Spleen (tissue), 7 donors: ENCODE measurements at regions not wholly inside any gene's neighbourhood (a gene's known extent, or its start where the extent isn't known, plus 50 kb on each side); places are given as distances from the start of the nearest gene placed in this dataset.

ENCODE experiments used
- CTCF ChIP-seq, 11 experiments: fragments of 200-600 bp in 7 of 11; fragments of 450-650 bp in 4 of 11; sonication (generic) in 4 of 11; IDR thresholded peaks in 8 of 11; conservative IDR thresholded peaks in 3 of 11; 1 replicate in 7 of 11; 2 replicates in 4 of 11; pipeline versions ENCODE4 v1.4.0 to v1.8.0; 2016 to 2021; ENCODE audit warnings: antibody characterized with exemption in 11 of 11, inconsistent platforms in 4 of 11, mild to moderate bottlenecking in 1 of 11
- POLR2A ChIP-seq, 3 donors: fragments of 450-650 bp; IDR thresholded peaks; one replicate each; pipeline ENCODE4 v1.5.1; 2017; ENCODE audit warnings: antibody characterized with exemption in 3 of 3, mild to moderate bottlenecking in 1 of 3
- POLR2AphosphoS5 ChIP-seq, 3 donors: sonication (generic); formaldehyde crosslinking; IDR thresholded peaks; one replicate each; pipeline ENCODE4 v1.5.1; 2017; ENCODE audit warnings: antibody characterized with exemption in 3 of 3
- donor health status: DM: no; HTN: no; CAD: no; lungs with moderate emphysema.
- donor health status: DM: no; HTN: no; CAD: no.
- donor health status: DM: no; HTN: no; CAD: no.

- TF ChIP-seq CTCF (IDR thresholded peaks at IDR 0.05 in 8 of 11, conservative IDR thresholded peaks at IDR 0.05 in 3 of 11) (no peak), POLR2A (IDR thresholded peaks at IDR 0.05) (no peak), POLR2AphosphoS5 (IDR thresholded peaks at IDR 0.05) (no peak)
These were observed 286.6 kb downstream of the ETS1 start for GRCh38 chr11:128300785-128301184.
